Esophagus squamous epithelium (tissue), 4 donors: ENCODE measurements at regions not wholly inside any gene's neighbourhood (a gene's known extent, or its start where the extent isn't known, plus 50 kb on each side); places are given as distances from the start of the nearest gene placed in this dataset.
"Not testable (repeated sequence)": the region's sequence is repeated elsewhere in the genome, so short reads cannot be mapped to it uniquely, and the experiment has no call there.

ENCODE experiments used
- POLR2A ChIP-seq, 4 donors: fragments of 450-650 bp; IDR thresholded peaks; one replicate each; pipeline ENCODE4 v1.6.1; 2017; ENCODE audit warnings: antibody characterized with exemption in 4 of 4, mild to moderate bottlenecking in 4 of 4, moderate library complexity in 3 of 4
- TF ChIP-seq, protein P1 (sequence below), 6 experiments: fragments of 450-650 bp in 4 of 6; fragments of 200-600 bp in 2 of 6; sonication (generic) in 2 of 6; IDR thresholded peaks; one replicate each; pipeline ENCODE4 v1.5.1; 2016 to 2019; ENCODE audit warnings: antibody characterized with exemption in 6 of 6, mild to moderate bottlenecking in 4 of 6, moderate library complexity in 4 of 6

DNA sequence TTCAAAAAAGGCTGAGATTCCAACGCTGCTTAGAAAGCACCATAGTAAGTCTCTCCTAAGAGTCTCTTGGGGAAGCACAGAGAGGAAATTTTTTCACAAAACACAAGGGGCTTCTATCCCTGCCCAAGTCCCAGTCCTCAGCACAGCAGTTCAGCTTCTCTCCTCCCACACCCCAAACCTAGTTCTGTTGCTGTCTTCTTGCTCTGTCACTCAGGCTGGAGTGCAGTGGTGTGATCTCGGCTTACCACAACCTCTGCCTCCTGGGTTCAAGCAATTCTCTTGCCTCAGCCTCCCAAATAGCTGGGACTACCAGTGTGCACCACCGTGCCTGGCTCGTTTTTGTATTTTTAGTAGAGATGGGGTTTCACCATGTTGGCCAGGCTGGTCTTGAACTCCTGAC, 79.2 kb downstream of the FGD2 start:
- TF ChIP-seq, protein P1, sequence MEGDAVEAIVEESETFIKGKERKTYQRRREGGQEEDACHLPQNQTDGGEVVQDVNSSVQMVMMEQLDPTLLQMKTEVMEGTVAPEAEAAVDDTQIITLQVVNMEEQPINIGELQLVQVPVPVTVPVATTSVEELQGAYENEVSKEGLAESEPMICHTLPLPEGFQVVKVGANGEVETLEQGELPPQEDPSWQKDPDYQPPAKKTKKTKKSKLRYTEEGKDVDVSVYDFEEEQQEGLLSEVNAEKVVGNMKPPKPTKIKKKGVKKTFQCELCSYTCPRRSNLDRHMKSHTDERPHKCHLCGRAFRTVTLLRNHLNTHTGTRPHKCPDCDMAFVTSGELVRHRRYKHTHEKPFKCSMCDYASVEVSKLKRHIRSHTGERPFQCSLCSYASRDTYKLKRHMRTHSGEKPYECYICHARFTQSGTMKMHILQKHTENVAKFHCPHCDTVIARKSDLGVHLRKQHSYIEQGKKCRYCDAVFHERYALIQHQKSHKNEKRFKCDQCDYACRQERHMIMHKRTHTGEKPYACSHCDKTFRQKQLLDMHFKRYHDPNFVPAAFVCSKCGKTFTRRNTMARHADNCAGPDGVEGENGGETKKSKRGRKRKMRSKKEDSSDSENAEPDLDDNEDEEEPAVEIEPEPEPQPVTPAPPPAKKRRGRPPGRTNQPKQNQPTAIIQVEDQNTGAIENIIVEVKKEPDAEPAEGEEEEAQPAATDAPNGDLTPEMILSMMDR (IDR thresholded peaks at IDR 0.05) = not testable (repeated sequence)
- TF ChIP-seq POLR2A (IDR thresholded peaks at IDR 0.05) = not testable (repeated sequence)
